Ureter (tissue), 1 donor: ENCODE measurements at regions not wholly inside any gene's neighbourhood (a gene's known extent, or its start where the extent isn't known, plus 50 kb on each side); places are given as distances from the start of the nearest gene placed in this dataset.

Experiments used
- DNase-seq: peaks from one replicate; pipeline ENCODE4 v3.0.0-alpha.2; 2020; ENCODE audit warnings: low spot score
- donor health status: DM: yes; HTN: yes; CAD: no.

- DNase-seq: no peak
These were observed 248.2 kb upstream of the SLC39A10 start for GRCh38 chr2:195408811-195409210.

GRCh38 chr2:195408196-195408595, 248.8 kb upstream of the SLC39A10 start:
- DNase-seq: no peak

- DNase-seq: no peak
These were observed 249.2 kb upstream of the SLC39A10 start for GRCh38 chr2:195407783-195408182.

GRCh38 chr2:195406886-195407603, 250.0 kb upstream of the SLC39A10 start:
- no peak for DNase-seq

GRCh38 chr2:195404651-195405050, 252.4 kb upstream of the SLC39A10 start:
- DNase-seq: no peak

- no peak for DNase-seq
These were observed 260.5 kb upstream of the SLC39A10 start for GRCh38 chr2:195396479-195396878.

- no peak for DNase-seq
These were observed 261.7 kb upstream of the SLC39A10 start for GRCh38 chr2:195395362-195395761.

- DNase-seq: no peak
These were observed 264.3 kb upstream of the SLC39A10 start for GRCh38 chr2:195392446-195393336.

- no peak for DNase-seq
These were observed 266.2 kb upstream of the SLC39A10 start for GRCh38 chr2:195390686-195391321.

GRCh38 chr2:195388028-195388427, 269.0 kb upstream of the SLC39A10 start:
- no peak for DNase-seq

GRCh38 chr2:195382186-195382585, 274.8 kb upstream of the SLC39A10 start:
- DNase-seq: no peak

- DNase-seq: no peak
These were observed 286.7 kb upstream of the SLC39A10 start for GRCh38 chr2:195370167-195370943.

- no peak for DNase-seq
These were observed 287.8 kb upstream of the SLC39A10 start for GRCh38 chr2:195369218-195369587.

- DNase-seq: no peak
These were observed 288.5 kb upstream of the SLC39A10 start for GRCh38 chr2:195368249-195369217.

- DNase-seq: no peak
These were observed 289.2 kb upstream of the SLC39A10 start for GRCh38 chr2:195367809-195368208.

GRCh38 chr2:195364015-195364965, 292.7 kb upstream of the SLC39A10 start:
- DNase-seq: no peak

GRCh38 chr2:195363496-195363895, 293.5 kb upstream of the SLC39A10 start:
- no peak for DNase-seq

- no peak for DNase-seq
These were observed 296.8 kb upstream of the SLC39A10 start for GRCh38 chr2:195360242-195360641.

GRCh38 chr2:195359043-195359735, 297.8 kb upstream of the SLC39A10 start:
- DNase-seq: no peak
